ENCODE measurements at regions not wholly inside any gene's neighbourhood (a gene's known extent, or its start where the extent isn't known, plus 50 kb on each side); places are given as distances from the start of the nearest gene placed in this dataset.

DNA sequence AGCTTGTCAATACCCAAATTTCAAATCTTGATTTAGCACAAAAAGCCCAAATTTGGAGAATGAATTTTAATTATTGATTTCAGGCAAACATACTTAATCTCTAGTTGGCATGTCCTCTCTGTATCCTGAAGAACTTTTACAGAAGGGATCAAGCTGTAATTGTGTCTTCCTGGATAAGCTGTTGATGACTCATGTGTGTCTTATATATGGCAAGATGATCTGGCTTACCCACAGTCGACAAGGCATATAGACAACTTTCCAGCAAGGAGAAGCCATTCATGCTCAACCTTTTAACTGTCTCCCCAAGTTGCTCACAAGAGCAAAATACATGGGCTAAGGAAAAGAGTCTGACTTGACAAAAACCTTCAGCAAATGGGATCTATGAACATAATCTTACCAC, 112.5 kb upstream of the SLCO6A1 start:
- ChIA-PET SMC1A (ENCODE audit: uncharacterized antibody, unreplicated experiment) (interaction anchor here (2.4 kb wide), 1 partner anchor 19 kb away, joined by 6 read pairs; no protein-coding TSS in a partner anchor), RAD21 (ENCODE audit: unreplicated experiment) (no interaction called here), POLR2A (no interaction called here), CTCF (interaction anchor here (1.2 to 1.6 kb wide), 2 partner anchors 16 to 27 kb away, joined by 3 read pairs; no protein-coding TSS in a partner anchor)
- H3K36me3 ChIP-seq (ENCODE audit: control insufficient read depth in 2 of 2, insufficient read depth in 2 of 2, low read length in 1 of 2), result no peaks in the 10 kb centered on the region
- ATAC-seq (no peak), FAIRE-seq (no peak), DNase-seq (ENCODE audit: low read depth, low spot score) (no peak)
- H4K20me1 ChIP-seq (ENCODE audit: control insufficient read depth, insufficient read depth), result no peaks in the 10 kb centered on the region
- TF ChIP-seq SIN3A (IDR thresholded peaks at IDR 0.05; ENCODE audit: low read depth, low read length) (no peak), POLR2AphosphoS5 (IDR thresholded peaks at IDR 0.05; ENCODE audit: low read length) (no peak), NRF1 (conservative IDR thresholded peaks at IDR 0.05; ENCODE audit: low read depth, low read length) (no peak)
- no peak overlapping the region for H3K4me2 ChIP-seq (ENCODE audit: control insufficient read depth, insufficient read depth)
- H3K9me3 ChIP-seq (replicated peaks; ENCODE audit: control insufficient read depth, insufficient read depth, low read length), result no peaks in the 10 kb centered on the region
- H3K27me3 ChIP-seq (replicated peaks in 1 of 2; ENCODE audit: control insufficient read depth in 2 of 2, insufficient read depth in 2 of 2, low read length in 1 of 2), result no peaks in the 10 kb centered on the region
- no peak overlapping the region for H2AFZ ChIP-seq (ENCODE audit: control insufficient read depth, low read depth, low read length)
- in situ Hi-C loops (cut with MboI), result no loop called here
- H3K79me2 ChIP-seq (ENCODE audit: control insufficient read depth, insufficient read depth, low read length), result no peaks in the 10 kb centered on the region
- H3K9ac ChIP-seq (ENCODE audit: control insufficient read depth, insufficient read depth, low read length), result no peak overlapping the region
- WGBS (ENCODE audit: insufficient coverage, insufficient replicate concordance, low lambda C conversion rate, missing lambda C conversion rate), result 0% methylated on average over 1 of the region's 1 CpG
- no peaks in the 10 kb centered on the region for H3K4me1 ChIP-seq (ENCODE audit: control insufficient read depth, insufficient read depth, low read length)
- no TSS peak for BruUV-seq (replicated peaks)
- H3K27ac ChIP-seq (ENCODE audit: control insufficient read depth, insufficient read depth), result no peak overlapping the region
- H3K4me3 ChIP-seq, result no peak overlapping the region
- intact Hi-C loops (cut with micrococcal nuclease; ENCODE audit: unreplicated experiment), result no loop called here

DNA sequence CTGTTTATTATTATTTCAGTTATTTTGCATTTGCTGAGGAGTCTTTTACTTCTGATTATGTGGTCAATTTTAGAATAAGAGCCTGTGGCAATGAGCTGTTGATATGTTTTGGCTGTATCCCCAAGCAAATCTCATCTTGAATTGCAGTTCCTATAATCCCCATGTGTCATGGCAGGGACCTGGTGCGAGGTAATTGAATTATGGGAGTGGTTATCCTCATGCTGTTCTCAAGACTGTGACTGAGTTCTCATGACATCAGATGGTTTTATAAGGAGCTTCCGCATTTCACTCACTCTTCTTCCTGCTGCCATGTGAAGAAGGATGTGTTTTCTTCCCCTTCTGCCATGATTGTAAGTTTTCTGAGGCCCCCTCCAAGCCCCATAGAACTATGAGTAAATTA, 114.9 kb upstream of the SLCO6A1 start:
- ChIA-PET RAD21 (ENCODE audit: unreplicated experiment) (no interaction called here), SMC1A (ENCODE audit: uncharacterized antibody, unreplicated experiment) (interaction anchor here (1.4 kb wide), 1 partner anchor 14 kb away, joined by 3 read pairs; no protein-coding TSS in a partner anchor), POLR2A (no interaction called here), CTCF (no interaction called here)
- H3K79me2 ChIP-seq (ENCODE audit: control insufficient read depth, insufficient read depth, low read length), result no peaks in the 10 kb centered on the region
- H4K20me1 ChIP-seq (ENCODE audit: control insufficient read depth, insufficient read depth), result no peaks in the 10 kb centered on the region
- no peak overlapping the region for H3K4me3 ChIP-seq
- ATAC-seq (no peak), DNase-seq (ENCODE audit: low read depth, low spot score) (no peak), FAIRE-seq (no peak)
- BruUV-seq (replicated peaks), result no TSS peak
- H3K4me2 ChIP-seq (ENCODE audit: control insufficient read depth, insufficient read depth), result no peak overlapping the region
- no peaks in the 10 kb centered on the region for H3K9me3 ChIP-seq (replicated peaks; ENCODE audit: control insufficient read depth, insufficient read depth, low read length)
- TF ChIP-seq, protein P1, sequence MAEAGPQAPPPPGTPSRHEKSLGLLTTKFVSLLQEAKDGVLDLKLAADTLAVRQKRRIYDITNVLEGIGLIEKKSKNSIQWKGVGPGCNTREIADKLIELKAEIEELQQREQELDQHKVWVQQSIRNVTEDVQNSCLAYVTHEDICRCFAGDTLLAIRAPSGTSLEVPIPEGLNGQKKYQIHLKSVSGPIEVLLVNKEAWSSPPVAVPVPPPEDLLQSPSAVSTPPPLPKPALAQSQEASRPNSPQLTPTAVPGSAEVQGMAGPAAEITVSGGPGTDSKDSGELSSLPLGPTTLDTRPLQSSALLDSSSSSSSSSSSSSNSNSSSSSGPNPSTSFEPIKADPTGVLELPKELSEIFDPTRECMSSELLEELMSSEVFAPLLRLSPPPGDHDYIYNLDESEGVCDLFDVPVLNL (IDR thresholded peaks at IDR 0.05; ENCODE audit: low read depth, low read length), result no peak
- H3K36me3 ChIP-seq (ENCODE audit: control insufficient read depth in 2 of 2, insufficient read depth in 2 of 2, low read length in 1 of 2), result no peaks in the 10 kb centered on the region
- in situ Hi-C loops (cut with MboI) (no loop called here), intact Hi-C loops (cut with micrococcal nuclease; ENCODE audit: unreplicated experiment) (no loop called here)
- H3K9ac ChIP-seq (ENCODE audit: control insufficient read depth, insufficient read depth, low read length), result no peak overlapping the region
- no peak overlapping the region for H3K27ac ChIP-seq (ENCODE audit: control insufficient read depth, insufficient read depth)
- no peak overlapping the region for H2AFZ ChIP-seq (ENCODE audit: control insufficient read depth, low read depth, low read length)
- H3K27me3 ChIP-seq (replicated peaks in 1 of 2; ENCODE audit: control insufficient read depth in 2 of 2, insufficient read depth in 2 of 2, low read length in 1 of 2), result no peaks in the 10 kb centered on the region
- WGBS (ENCODE audit: insufficient coverage, insufficient replicate concordance, low lambda C conversion rate, missing lambda C conversion rate), result 41% methylated on average over 2 of the region's 2 CpGs
- H3K4me1 ChIP-seq (ENCODE audit: control insufficient read depth, insufficient read depth, low read length), result no peaks in the 10 kb centered on the region

Measured in GM12878 (cell line).